Osteocyte (in vitro differentiated cells): ENCODE measurements at regions not wholly inside any gene's neighbourhood (a gene's known extent, or its start where the extent isn't known, plus 50 kb on each side); places are given as distances from the start of the nearest gene placed in this dataset.

ENCODE experiments used
- DNase-seq: peaks from one replicate; pipeline ENCODE4 v3.0.0; 2021; ENCODE audit warnings: mixed read lengths; ENCODE audit not compliant: unreplicated experiment; ENCODE audit errors: extremely low spot score
- H3K27ac Mint-ChIP-seq: one replicate; pipeline ENCODE4 v1.8.0; 2021; ENCODE audit warnings: mild to moderate bottlenecking, mixed read lengths; ENCODE audit not compliant: unreplicated experiment
- H3K27me3 Mint-ChIP-seq: one replicate; pipeline ENCODE4 v1.8.0; 2021; ENCODE audit warnings: mixed read lengths; ENCODE audit not compliant: unreplicated experiment
- H3K36me3 Mint-ChIP-seq: one replicate; pipeline ENCODE4 v1.8.0; 2021; ENCODE audit warnings: mixed read lengths; ENCODE audit not compliant: unreplicated experiment
- H3K4me1 Mint-ChIP-seq: one replicate; pipeline ENCODE4 v1.8.0; 2021; ENCODE audit warnings: mixed read lengths; ENCODE audit not compliant: unreplicated experiment
- H3K4me3 Mint-ChIP-seq: one replicate; pipeline ENCODE4 v1.8.0; 2021; ENCODE audit warnings: mild to moderate bottlenecking, moderate library complexity, mixed read lengths; ENCODE audit not compliant: unreplicated experiment
- H3K9me3 Mint-ChIP-seq: one replicate; pipeline ENCODE4 v1.8.0; 2021; ENCODE audit warnings: mixed read lengths; ENCODE audit not compliant: unreplicated experiment
- CTCF ChIP-seq: fragments of 200-600 bp; sonication (generic); IDR thresholded peaks from 2 replicates; pipeline ENCODE4 v1.5.0; 2021; ENCODE audit warnings: antibody characterized with exemption, mild to moderate bottlenecking, moderate library complexity

GRCh38 chr19:30671367-30671619, 299.1 kb downstream of the ZNF536 start:
- Mint-ChIP-seq H3K4me1 (no peaks in the 10 kb centered on the region), H3K4me3 (no peak overlapping the region), H3K36me3 (no peaks in the 10 kb centered on the region), H3K27me3 (no peaks in the 10 kb centered on the region), H3K27ac (no peak overlapping the region), H3K9me3 (no peaks in the 10 kb centered on the region)
- TF ChIP-seq CTCF = no peak
- no peak for DNase-seq

GRCh38 chr19:30670562-30671366, 298.6 kb downstream of the ZNF536 start:
- no peak for TF ChIP-seq CTCF
- no peak overlapping the region for H3K27ac Mint-ChIP-seq
- DNase-seq = no peak
- no peaks in the 10 kb centered on the region for H3K4me1 Mint-ChIP-seq
- no peaks in the 10 kb centered on the region for H3K36me3 Mint-ChIP-seq
- H3K27me3 Mint-ChIP-seq = no peaks in the 10 kb centered on the region
- H3K4me3 Mint-ChIP-seq = no peak overlapping the region
- no peaks in the 10 kb centered on the region for H3K9me3 Mint-ChIP-seq

- no peaks in the 10 kb centered on the region for H3K9me3 Mint-ChIP-seq
- TF ChIP-seq CTCF = no peak
- H3K4me1 Mint-ChIP-seq = no peaks in the 10 kb centered on the region
- no peaks in the 10 kb centered on the region for H3K36me3 Mint-ChIP-seq
- no peak overlapping the region for H3K27ac Mint-ChIP-seq
- no peaks in the 10 kb centered on the region for H3K27me3 Mint-ChIP-seq
- DNase-seq = no peak
- H3K4me3 Mint-ChIP-seq = no peak overlapping the region
Observed at GRCh38 chr19:30670011-30670329, 297.8 kb downstream of the ZNF536 start.

- DNase-seq = peak; percentile 89
- peak; percentile 80 for TF ChIP-seq CTCF
- Mint-ChIP-seq H3K4me3 (no peak overlapping the region), H3K27me3 (no peaks in the 10 kb centered on the region), H3K36me3 (no peaks in the 10 kb centered on the region), H3K27ac (no peak overlapping the region), H3K4me1 (no peaks in the 10 kb centered on the region), H3K9me3 (no peaks in the 10 kb centered on the region)
Observed at GRCh38 chr19:30669329-30670010, 297.3 kb downstream of the ZNF536 start.

GRCh38 chr19:30668521-30669155, 296.5 kb downstream of the ZNF536 start:
- Mint-ChIP-seq H3K27me3 (peaks cover 4% of the 10 kb centered on the region), H3K27ac (no peak overlapping the region), H3K36me3 (no peaks in the 10 kb centered on the region), H3K9me3 (no peaks in the 10 kb centered on the region), H3K4me3 (no peak overlapping the region), H3K4me1 (no peaks in the 10 kb centered on the region)
- TF ChIP-seq CTCF = no peak
- peak; percentile 71 for DNase-seq
